Activated B cell treated with CpG ODN at 0.5 μM for 24 hours (primary cell): ENCODE measurements at regions not wholly inside any gene's neighbourhood (a gene's known extent, or its start where the extent isn't known, plus 50 kb on each side); places are given as distances from the start of the nearest gene placed in this dataset.
"Not testable (repeated sequence)": the region's sequence is repeated elsewhere in the genome, so short reads cannot be mapped to it uniquely, and the experiment has no call there.

Experiments used
- ATAC-seq: fragments of 200-7000 bp; cut with Tn5 transposase; one replicate; pipeline ENCODE4 v1.10.0; 2021; ENCODE audit warnings: low read depth, mild to moderate bottlenecking, moderate library complexity
- CTCF ChIA-PET: fragments of 350-600 bp; sonication (Branson Sonifier 250); formaldehyde crosslinking; loops from one replicate; lab custom pipeline; 2021; ENCODE audit warnings: antibody characterized with exemption; lab: Charles Lee
- POLR2A ChIA-PET: fragments of 350-600 bp; sonication (Branson Sonifier 250); formaldehyde crosslinking; loops from one replicate; lab custom pipeline; 2021; ENCODE audit warnings: antibody characterized with exemption; lab: Charles Lee
- DNase-seq: peaks from one replicate; pipeline ENCODE4 v3.0.0; 2022
- H3K27ac Mint-ChIP-seq: one replicate; pipeline ENCODE4 v1.8.0; 2020; ENCODE audit warnings: mixed read lengths
- H3K27me3 Mint-ChIP-seq: one replicate; pipeline ENCODE4 v1.8.0; 2021; ENCODE audit warnings: mixed read lengths
- H3K36me3 Mint-ChIP-seq: one replicate; pipeline ENCODE4 v1.8.0; 2021; ENCODE audit warnings: low read depth, mixed read lengths
- H3K4me1 Mint-ChIP-seq: one replicate; pipeline ENCODE4 v1.8.0; 2021; ENCODE audit warnings: mixed read lengths
- H3K4me3 Mint-ChIP-seq: one replicate; pipeline ENCODE4 v1.8.0; 2020; ENCODE audit warnings: mild to moderate bottlenecking, mixed read lengths
- H3K9me3 Mint-ChIP-seq: one replicate; pipeline ENCODE4 v1.8.0; 2020; ENCODE audit warnings: mixed read lengths
- intact Hi-C: fragments of 100-400 bp; cut with micrococcal nuclease; formaldehyde crosslinking; loops from one replicate; pipeline ENCODE4 v1.15.1; 2024

GRCh38 chr1:121003230-121003629, 113.7 kb downstream of the PPIAL4A start:
- H3K27me3 Mint-ChIP-seq, CTCF ChIA-PET, intact Hi-C loops, H3K4me3 Mint-ChIP-seq, H3K27ac Mint-ChIP-seq, H3K4me1 Mint-ChIP-seq, POLR2A ChIA-PET, ATAC-seq, H3K9me3 Mint-ChIP-seq, H3K36me3 Mint-ChIP-seq, DNase-seq: not testable (repeated sequence)

- H3K36me3 Mint-ChIP-seq, H3K9me3 Mint-ChIP-seq, CTCF ChIA-PET, intact Hi-C loops, POLR2A ChIA-PET, H3K4me3 Mint-ChIP-seq, DNase-seq, H3K27ac Mint-ChIP-seq, ATAC-seq, H3K27me3 Mint-ChIP-seq: not testable (repeated sequence)
- H3K4me1 Mint-ChIP-seq, result peaks cover 14% of the 10 kb centered on the region
Measured at GRCh38 chr1:121006826-121007225, 117.3 kb downstream of the PPIAL4A start.

- intact Hi-C loops, CTCF ChIA-PET, DNase-seq, ATAC-seq, H3K36me3 Mint-ChIP-seq, H3K27me3 Mint-ChIP-seq, H3K27ac Mint-ChIP-seq, H3K9me3 Mint-ChIP-seq, POLR2A ChIA-PET: not testable (repeated sequence)
- H3K4me1 Mint-ChIP-seq, result peaks cover 14% of the 10 kb centered on the region
- H3K4me3 Mint-ChIP-seq, result peak overlapping the region; percentile 66
Measured at GRCh38 chr1:121007755-121008154, 118.2 kb downstream of the PPIAL4A start.

GRCh38 chr1:121008512-121009215, 119.1 kb downstream of the PPIAL4A start:
- H3K36me3 Mint-ChIP-seq, H3K27me3 Mint-ChIP-seq, H3K27ac Mint-ChIP-seq, ATAC-seq, DNase-seq, POLR2A ChIA-PET, CTCF ChIA-PET, intact Hi-C loops, H3K9me3 Mint-ChIP-seq: not testable (repeated sequence)
- Mint-ChIP-seq H3K4me3 (peak overlapping the region; percentile 84), H3K4me1 (peaks cover 14% of the 10 kb centered on the region)

- POLR2A ChIA-PET, DNase-seq, H3K36me3 Mint-ChIP-seq, intact Hi-C loops, H3K27me3 Mint-ChIP-seq, CTCF ChIA-PET, H3K27ac Mint-ChIP-seq, H3K9me3 Mint-ChIP-seq: not testable (repeated sequence)
- peak; percentile 50 for ATAC-seq
- Mint-ChIP-seq H3K4me3 (peak overlapping the region; percentile 84), H3K4me1 (peaks cover 14% of the 10 kb centered on the region)
Measured at GRCh38 chr1:121009216-121010057, 119.9 kb downstream of the PPIAL4A start.

- H3K9me3 Mint-ChIP-seq, ATAC-seq, POLR2A ChIA-PET, H3K36me3 Mint-ChIP-seq, DNase-seq, intact Hi-C loops, CTCF ChIA-PET, H3K4me3 Mint-ChIP-seq, H3K27me3 Mint-ChIP-seq, H3K27ac Mint-ChIP-seq: not testable (repeated sequence)
- peaks cover 14% of the 10 kb centered on the region for H3K4me1 Mint-ChIP-seq
Measured at GRCh38 chr1:121010141-121010540, 120.6 kb downstream of the PPIAL4A start.

GRCh38 chr1:121013181-121013580, 123.6 kb downstream of the PPIAL4A start:
- H3K4me3 Mint-ChIP-seq, H3K36me3 Mint-ChIP-seq, intact Hi-C loops, POLR2A ChIA-PET, H3K27me3 Mint-ChIP-seq, ATAC-seq, H3K4me1 Mint-ChIP-seq, CTCF ChIA-PET, H3K9me3 Mint-ChIP-seq, H3K27ac Mint-ChIP-seq, DNase-seq: not testable (repeated sequence)

GRCh38 chr1:121016182-121017028, 126.8 kb downstream of the PPIAL4A start:
- H3K27me3 Mint-ChIP-seq, H3K4me3 Mint-ChIP-seq, CTCF ChIA-PET, H3K36me3 Mint-ChIP-seq, H3K4me1 Mint-ChIP-seq, intact Hi-C loops, DNase-seq, POLR2A ChIA-PET, H3K27ac Mint-ChIP-seq, H3K9me3 Mint-ChIP-seq: not testable (repeated sequence)
- peak; percentile 38 for ATAC-seq

- POLR2A ChIA-PET, DNase-seq, CTCF ChIA-PET, H3K4me3 Mint-ChIP-seq, H3K27ac Mint-ChIP-seq, H3K36me3 Mint-ChIP-seq, H3K9me3 Mint-ChIP-seq, H3K4me1 Mint-ChIP-seq, intact Hi-C loops, H3K27me3 Mint-ChIP-seq: not testable (repeated sequence)
- ATAC-seq, result peak; percentile 84
Measured at GRCh38 chr1:121019715-121020349, 130.3 kb downstream of the PPIAL4A start.

GRCh38 chr1:121020350-121021236, 131.0 kb downstream of the PPIAL4A start:
- Mint-ChIP-seq H3K27ac (peak overlapping the region; percentile 63), H3K4me3 (peak overlapping the region; percentile 15)
- H3K9me3 Mint-ChIP-seq, POLR2A ChIA-PET, intact Hi-C loops, H3K36me3 Mint-ChIP-seq, DNase-seq, H3K4me1 Mint-ChIP-seq, H3K27me3 Mint-ChIP-seq, CTCF ChIA-PET: not testable (repeated sequence)
- peak; percentile 35 for ATAC-seq
